GM12878 (cell line): ENCODE measurements at regions not wholly inside any gene's neighbourhood (a gene's known extent, or its start where the extent isn't known, plus 50 kb on each side); places are given as distances from the start of the nearest gene placed in this dataset.

Experiments used
- ATAC-seq: fragments of 200-7000 bp; cut with Tn5 transposase; 3 replicates; pipeline ENCODE4 v1.9.1; 2020; ENCODE audit warnings: mild to moderate bottlenecking, moderate library complexity
- BruUV-seq: library from RNA; stranded (reverse); fragments of 400-500 nt; replicated peaks from 2 replicates; lab custom pipeline; 2021; lab: Mats Ljungman, UMichigan
- CTCF ChIA-PET: fragments of 300-600 bp; sonication (Branson Sonifier 250); formaldehyde crosslinking; extraction: SDS; loops from one replicate; lab custom pipeline; 2021; ENCODE audit warnings: inconsistent platforms; lab: Yijun Ruan, JAX
- POLR2A ChIA-PET: fragments of 350-600 bp; formaldehyde crosslinking; extraction: SDS; loops from one replicate; lab custom pipeline; 2021; ENCODE audit warnings: inconsistent platforms; lab: Charles Lee
- RAD21 ChIA-PET: fragments of 300-600 bp; sonication (Branson Sonifier 250); formaldehyde crosslinking; loops from one replicate; lab custom pipeline; 2023; ENCODE audit warnings: antibody characterized with exemption; ENCODE audit not compliant: unreplicated experiment; lab: Charles Lee
- SMC1A ChIA-PET: fragments of 300-600 bp; sonication (Branson Sonifier 250); formaldehyde crosslinking; loops from one replicate; lab custom pipeline; 2023; ENCODE audit not compliant: unreplicated experiment, uncharacterized antibody; lab: Charles Lee
- DNase-seq: peaks from one replicate; pipeline ENCODE4 v3.0.0-alpha.2; 2011; ENCODE audit warnings: low read depth, low spot score
- FAIRE-seq: peaks from 3 replicates; lab custom pipeline; 2011; peaks lifted over from hg19 to GRCh38; lab: Jason Lieb, UNC
- H2AFZ ChIP-seq: 2 replicates; pipeline ENCODE4 v1.6.0; 2011; ENCODE audit warnings: low read depth, low read length, control low read depth; ENCODE audit not compliant: control insufficient read depth
- H3K27ac ChIP-seq: 2 replicates; pipeline ENCODE4 v1.5.1; 2011; ENCODE audit warnings: control low read depth; ENCODE audit not compliant: control insufficient read depth, insufficient read depth
- H3K27me3 ChIP-seq, 2 experiments: replicated peaks in 1 of 2; 2 replicates each; pipeline versions ENCODE4 v1.6.0 to v1.6.1; 2011; ENCODE audit warnings: low read length in 1 of 2; ENCODE audit not compliant: control insufficient read depth in 2 of 2, insufficient read depth in 2 of 2
- H3K36me3 ChIP-seq, 2 experiments: 2 replicates each; pipeline ENCODE4 v1.5.1; 2011; ENCODE audit warnings: low read length in 1 of 2; ENCODE audit not compliant: control insufficient read depth in 2 of 2, insufficient read depth in 2 of 2
- H3K4me1 ChIP-seq: 2 replicates; pipeline ENCODE4 v1.6.1; 2011; ENCODE audit warnings: mild to moderate bottlenecking, low read length, moderate library complexity, mixed read lengths; ENCODE audit not compliant: control insufficient read depth, insufficient read depth
- H3K4me2 ChIP-seq: 2 replicates; pipeline ENCODE4 v1.6.0; 2011; ENCODE audit warnings: control low read depth; ENCODE audit not compliant: control insufficient read depth, insufficient read depth
- H3K4me3 ChIP-seq: fragments of 200-600 bp; sonication (generic); 2 replicates; pipeline ENCODE4 v1.5.1; 2016
- H3K79me2 ChIP-seq: 2 replicates; pipeline ENCODE4 v1.6.0; 2011; ENCODE audit warnings: low read length; ENCODE audit not compliant: control insufficient read depth, insufficient read depth
- H3K9ac ChIP-seq: 2 replicates; pipeline ENCODE4 v1.8.0; 2011; ENCODE audit warnings: low read length, control low read depth, mixed read lengths; ENCODE audit not compliant: control insufficient read depth, insufficient read depth
- H3K9me3 ChIP-seq: replicated peaks from 3 replicates; pipeline ENCODE4 v1.5.1; 2011; ENCODE audit warnings: mild to moderate bottlenecking, low read length; ENCODE audit not compliant: control insufficient read depth, insufficient read depth
- H4K20me1 ChIP-seq: 2 replicates; pipeline ENCODE4 v1.6.0; 2011; ENCODE audit not compliant: control insufficient read depth, insufficient read depth
- ELK1 ChIP-seq: IDR thresholded peaks from 2 replicates; pipeline ENCODE4 v1.6.1; 2012; ENCODE audit warnings: low read depth, low read length, improper control_type of control experiment
- ETV6 ChIP-seq, 2 experiments: fragments of 450-650 bp in 1 of 2; IDR thresholded peaks in 1 of 2; conservative IDR thresholded peaks in 1 of 2; 2 replicates each; pipeline ENCODE4 v1.6.1; 2014; ENCODE audit warnings: antibody characterized with exemption in 1 of 2, borderline replicate concordance in 1 of 2, low read depth in 1 of 2, mild to moderate bottlenecking in 1 of 2, moderate library complexity in 1 of 2
- KAT2A ChIP-seq: conservative IDR thresholded peaks from 2 replicates; pipeline ENCODE4 v1.6.1; 2011; ENCODE audit warnings: low read depth, low read length; ENCODE audit not compliant: control insufficient read depth
- NFXL1 ChIP-seq: fragments of 450-650 bp; IDR thresholded peaks from 2 replicates; pipeline ENCODE4 v1.6.1; 2017; ENCODE audit warnings: antibody characterized with exemption, mild to moderate bottlenecking, borderline replicate concordance
- NRF1 ChIP-seq: conservative IDR thresholded peaks from 2 replicates; pipeline ENCODE4 v1.6.1; 2011; ENCODE audit warnings: mild to moderate bottlenecking, low read depth, low read length, improper control_type of control experiment
- PRDM15 ChIP-seq: fragments of 450-650 bp; formaldehyde crosslinking; IDR thresholded peaks from 2 replicates; pipeline ENCODE4 v1.4.0; 2020; ENCODE audit warnings: mild to moderate bottlenecking, moderate library complexity
- SMARCA5 ChIP-seq: fragments of 450-650 bp; IDR thresholded peaks from 2 replicates; pipeline ENCODE4 v1.6.1; 2017; ENCODE audit warnings: mild to moderate bottlenecking
- USF2 ChIP-seq: IDR thresholded peaks from 2 replicates; pipeline ENCODE4 v1.6.1; 2011; ENCODE audit warnings: low read depth, low read length, improper control_type of control experiment, borderline replicate concordance
- WGBS: methylation state at CpG from one replicate; pipeline ENCODE4 v1.1.6; 2016; ENCODE audit warnings: low lambda C conversion rate; ENCODE audit not compliant: insufficient replicate concordance, insufficient coverage; ENCODE audit errors: missing lambda C conversion rate; 5-methylcytosine and 5-hydroxymethylcytosine counted together
- in situ Hi-C: fragments of 300-500 bp; cut with MboI; formaldehyde crosslinking; loops from 9 replicates; pipeline ENCODE4 v1.14.3; 2018; ENCODE audit warnings: mixed read lengths
- intact Hi-C: fragments of 100-400 bp; cut with micrococcal nuclease; formaldehyde crosslinking; loops from one replicate; pipeline ENCODE4 v1.14.2; 2022; ENCODE audit not compliant: unreplicated experiment
- TF ChIP-seq, protein P1 (sequence below): fragments of 450-650 bp; IDR thresholded peaks from 2 replicates; pipeline ENCODE4 v1.6.1; 2017; ENCODE audit warnings: low read depth, mild to moderate bottlenecking, moderate library complexity
- TF ChIP-seq, protein P2 (sequence below): fragments of 450-650 bp; IDR thresholded peaks from 2 replicates; pipeline ENCODE4 v1.6.1; 2016; ENCODE audit warnings: mild to moderate bottlenecking, moderate library complexity, borderline replicate concordance
- TF ChIP-seq, protein P3 (sequence below): fragments of 450-650 bp; IDR thresholded peaks from 2 replicates; pipeline ENCODE4 v1.6.1; 2016; ENCODE audit warnings: mild to moderate bottlenecking

DNA sequence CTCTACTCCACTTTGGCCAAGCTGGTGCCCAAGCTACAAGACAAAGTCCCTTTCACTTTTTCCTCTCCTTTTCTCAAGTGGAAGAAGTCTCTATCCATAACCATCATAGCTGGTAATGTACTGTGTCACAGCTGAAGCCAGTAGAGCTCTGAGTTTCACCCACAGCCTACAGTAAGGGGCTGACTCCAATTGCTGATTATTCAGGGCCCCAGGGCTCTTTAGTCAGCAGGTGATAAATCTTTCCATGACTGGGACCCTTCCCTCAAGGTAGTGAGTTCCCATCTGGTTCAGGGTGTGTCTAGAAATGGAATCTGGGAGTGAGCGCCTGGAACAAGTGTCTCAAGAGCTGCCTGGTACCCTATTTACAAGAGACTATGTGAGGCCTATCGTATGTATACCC lies 436.0 kb upstream of the CA10 start:
- CTCF ChIA-PET, result no interaction called here
- RAD21 ChIA-PET, result no interaction called here
- TF ChIP-seq, protein P1, sequence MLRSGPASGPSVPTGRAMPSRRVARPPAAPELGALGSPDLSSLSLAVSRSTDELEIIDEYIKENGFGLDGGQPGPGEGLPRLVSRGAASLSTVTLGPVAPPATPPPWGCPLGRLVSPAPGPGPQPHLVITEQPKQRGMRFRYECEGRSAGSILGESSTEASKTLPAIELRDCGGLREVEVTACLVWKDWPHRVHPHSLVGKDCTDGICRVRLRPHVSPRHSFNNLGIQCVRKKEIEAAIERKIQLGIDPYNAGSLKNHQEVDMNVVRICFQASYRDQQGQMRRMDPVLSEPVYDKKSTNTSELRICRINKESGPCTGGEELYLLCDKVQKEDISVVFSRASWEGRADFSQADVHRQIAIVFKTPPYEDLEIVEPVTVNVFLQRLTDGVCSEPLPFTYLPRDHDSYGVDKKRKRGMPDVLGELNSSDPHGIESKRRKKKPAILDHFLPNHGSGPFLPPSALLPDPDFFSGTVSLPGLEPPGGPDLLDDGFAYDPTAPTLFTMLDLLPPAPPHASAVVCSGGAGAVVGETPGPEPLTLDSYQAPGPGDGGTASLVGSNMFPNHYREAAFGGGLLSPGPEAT, result no peak
- TF ChIP-seq ELK1 (no peak), SMARCA5 (no peak), KAT2A (no peak), NFXL1 (no peak), USF2 (no peak), PRDM15 (CRISPR knock-in tag) (no peak), NRF1 (no peak), ETV6 (conservative IDR thresholded peaks at IDR 0.05 in 1 of 2, IDR thresholded peaks at IDR 0.05 in 1 of 2; ENCODE audit: borderline replicate concordance in 1 of 2, low read depth in 1 of 2) (no peak)
- TF ChIP-seq, protein P2, sequence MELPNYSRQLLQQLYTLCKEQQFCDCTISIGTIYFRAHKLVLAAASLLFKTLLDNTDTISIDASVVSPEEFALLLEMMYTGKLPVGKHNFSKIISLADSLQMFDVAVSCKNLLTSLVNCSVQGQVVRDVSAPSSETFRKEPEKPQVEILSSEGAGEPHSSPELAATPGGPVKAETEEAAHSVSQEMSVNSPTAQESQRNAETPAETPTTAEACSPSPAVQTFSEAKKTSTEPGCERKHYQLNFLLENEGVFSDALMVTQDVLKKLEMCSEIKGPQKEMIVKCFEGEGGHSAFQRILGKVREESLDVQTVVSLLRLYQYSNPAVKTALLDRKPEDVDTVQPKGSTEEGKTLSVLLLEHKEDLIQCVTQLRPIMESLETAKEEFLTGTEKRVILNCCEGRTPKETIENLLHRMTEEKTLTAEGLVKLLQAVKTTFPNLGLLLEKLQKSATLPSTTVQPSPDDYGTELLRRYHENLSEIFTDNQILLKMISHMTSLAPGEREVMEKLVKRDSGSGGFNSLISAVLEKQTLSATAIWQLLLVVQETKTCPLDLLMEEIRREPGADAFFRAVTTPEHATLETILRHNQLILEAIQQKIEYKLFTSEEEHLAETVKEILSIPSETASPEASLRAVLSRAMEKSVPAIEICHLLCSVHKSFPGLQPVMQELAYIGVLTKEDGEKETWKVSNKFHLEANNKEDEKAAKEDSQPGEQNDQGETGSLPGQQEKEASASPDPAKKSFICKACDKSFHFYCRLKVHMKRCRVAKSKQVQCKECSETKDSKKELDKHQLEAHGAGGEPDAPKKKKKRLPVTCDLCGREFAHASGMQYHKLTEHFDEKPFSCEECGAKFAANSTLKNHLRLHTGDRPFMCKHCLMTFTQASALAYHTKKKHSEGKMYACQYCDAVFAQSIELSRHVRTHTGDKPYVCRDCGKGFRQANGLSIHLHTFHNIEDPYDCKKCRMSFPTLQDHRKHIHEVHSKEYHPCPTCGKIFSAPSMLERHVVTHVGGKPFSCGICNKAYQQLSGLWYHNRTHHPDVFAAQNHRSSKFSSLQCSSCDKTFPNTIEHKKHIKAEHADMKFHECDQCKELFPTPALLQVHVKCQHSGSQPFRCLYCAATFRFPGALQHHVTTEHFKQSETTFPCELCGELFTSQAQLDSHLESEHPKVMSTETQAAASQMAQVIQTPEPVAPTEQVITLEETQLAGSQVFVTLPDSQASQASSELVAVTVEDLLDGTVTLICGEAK, result no peak
- TF ChIP-seq, protein P3, sequence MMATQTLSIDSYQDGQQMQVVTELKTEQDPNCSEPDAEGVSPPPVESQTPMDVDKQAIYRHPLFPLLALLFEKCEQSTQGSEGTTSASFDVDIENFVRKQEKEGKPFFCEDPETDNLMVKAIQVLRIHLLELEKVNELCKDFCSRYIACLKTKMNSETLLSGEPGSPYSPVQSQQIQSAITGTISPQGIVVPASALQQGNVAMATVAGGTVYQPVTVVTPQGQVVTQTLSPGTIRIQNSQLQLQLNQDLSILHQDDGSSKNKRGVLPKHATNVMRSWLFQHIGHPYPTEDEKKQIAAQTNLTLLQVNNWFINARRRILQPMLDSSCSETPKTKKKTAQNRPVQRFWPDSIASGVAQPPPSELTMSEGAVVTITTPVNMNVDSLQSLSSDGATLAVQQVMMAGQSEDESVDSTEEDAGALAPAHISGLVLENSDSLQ, result no peak

More for the DNA sequence above, 436.0 kb upstream of the CA10 start:
- Histone ChIP-seq H3K9me3 (no peaks in the 10 kb centered on the region; the same call in 2 of the 3 replicates), H2AFZ (no peak overlapping the region), H3K4me2 (no peak overlapping the region), H4K20me1 (no peaks in the 10 kb centered on the region), H3K27ac (no peak overlapping the region), H3K27me3 (no peaks in the 10 kb centered on the region), H3K4me1 (no peaks in the 10 kb centered on the region), H3K79me2 (no peaks in the 10 kb centered on the region), H3K9ac (no peak overlapping the region), H3K4me3 (no peak overlapping the region), H3K36me3 (no peaks in the 10 kb centered on the region)
- no peak for DNase-seq
- no peak for ATAC-seq
- intact Hi-C loops (no loop called here), in situ Hi-C loops (no loop called here)
- 16% methylated on average over 2 of the region's 2 CpGs for WGBS
- POLR2A ChIA-PET, result no interaction called here
- no peak for FAIRE-seq
- no TSS peak for BruUV-seq
- SMC1A ChIA-PET, result no interaction called here
